Activated naive CD8-positive, alpha-beta T cell treated with anti-CD3 and anti-CD28 coated beads, Interleukin-2, amount 50 U/mL, for 24 hours (primary cell): ENCODE measurements at regions not wholly inside any gene's neighbourhood (a gene's known extent, or its start where the extent isn't known, plus 50 kb on each side); places are given as distances from the start of the nearest gene placed in this dataset.
"Not testable (repeated sequence)": the region's sequence is repeated elsewhere in the genome, so short reads cannot be mapped to it uniquely, and the experiment has no call there.

Experiments
- ATAC-seq: fragments of 150-1000 bp; cut with Tn5 transposase; one replicate; pipeline ENCODE4 v1.10.0; 2021
- DNase-seq: peaks from one replicate; pipeline ENCODE4 v3.0.0; 2021
- H3K27ac Mint-ChIP-seq: one replicate; pipeline ENCODE4 v1.8.0; 2021; ENCODE audit warnings: mild to moderate bottlenecking, mixed read lengths
- H3K27me3 Mint-ChIP-seq: one replicate; pipeline ENCODE4 v1.8.0; 2021; ENCODE audit warnings: mixed read lengths
- H3K36me3 Mint-ChIP-seq: one replicate; pipeline ENCODE4 v1.8.0; 2021; ENCODE audit warnings: low read depth, mixed read lengths
- H3K4me1 Mint-ChIP-seq: one replicate; pipeline ENCODE4 v1.8.0; 2021; ENCODE audit warnings: mixed read lengths
- H3K4me3 Mint-ChIP-seq: one replicate; pipeline ENCODE4 v1.8.0; 2021; ENCODE audit warnings: mild to moderate bottlenecking, moderate library complexity, mixed read lengths
- H3K9me3 Mint-ChIP-seq: one replicate; pipeline ENCODE4 v1.8.0; 2021; ENCODE audit warnings: mixed read lengths

DNA sequence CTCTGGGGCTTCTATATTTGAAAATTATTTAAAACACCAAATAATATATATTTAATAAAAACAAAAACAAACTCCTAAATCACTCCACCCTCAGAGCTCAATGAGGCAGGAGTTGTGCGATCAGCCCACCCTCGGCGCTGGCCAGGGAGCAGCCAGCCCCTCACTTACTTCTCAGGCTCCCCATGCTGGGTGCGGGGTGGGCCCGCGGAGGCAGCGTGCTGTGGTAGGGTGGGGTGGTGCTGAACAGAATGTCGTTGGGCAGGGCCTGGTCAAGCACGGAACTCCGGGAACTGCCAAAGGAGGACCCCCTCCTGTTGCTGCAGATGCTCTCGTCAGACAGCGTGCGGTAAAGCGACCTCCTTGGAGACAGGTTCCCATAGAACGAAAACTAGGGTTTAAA lies 204.5 kb downstream of the SIPA1L2 start:
- H3K27ac Mint-ChIP-seq = no peak overlapping the region
- ATAC-seq = no peak
- no peaks in the 10 kb centered on the region for H3K9me3 Mint-ChIP-seq
- H3K36me3 Mint-ChIP-seq = peaks cover 1% of the 10 kb centered on the region
- H3K4me3 Mint-ChIP-seq = no peak overlapping the region
- peaks cover 2% of the 10 kb centered on the region for H3K4me1 Mint-ChIP-seq
- DNase-seq = no peak
- H3K27me3 Mint-ChIP-seq = no peaks in the 10 kb centered on the region

DNA sequence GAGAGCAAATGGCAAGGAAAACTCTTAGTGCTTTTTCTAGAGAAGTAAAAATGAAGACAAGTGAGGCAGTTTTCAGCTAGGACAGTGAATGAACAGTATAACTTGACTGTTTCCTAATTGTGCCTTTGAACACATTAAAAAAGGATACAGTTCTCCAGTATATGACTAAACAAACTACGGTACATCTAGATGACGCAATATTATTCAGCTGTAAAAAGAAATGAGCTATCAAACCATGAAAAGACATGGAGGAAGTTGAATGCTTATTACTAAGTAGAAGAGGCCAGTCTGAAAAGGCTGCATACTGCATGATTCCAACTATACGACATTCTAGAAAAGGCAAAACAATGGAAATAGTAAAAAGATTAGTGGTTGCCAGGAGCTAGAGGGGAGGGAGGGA lies 206.3 kb downstream of the SIPA1L2 start:
- no peak overlapping the region for H3K27ac Mint-ChIP-seq
- ATAC-seq (no peak), DNase-seq (no peak)
- peaks cover 2% of the 10 kb centered on the region for H3K4me1 Mint-ChIP-seq
- no peaks in the 10 kb centered on the region for H3K27me3 Mint-ChIP-seq
- H3K4me3 Mint-ChIP-seq = no peak overlapping the region
- H3K9me3 Mint-ChIP-seq = no peaks in the 10 kb centered on the region
- H3K36me3 Mint-ChIP-seq = peaks cover 3% of the 10 kb centered on the region

DNA sequence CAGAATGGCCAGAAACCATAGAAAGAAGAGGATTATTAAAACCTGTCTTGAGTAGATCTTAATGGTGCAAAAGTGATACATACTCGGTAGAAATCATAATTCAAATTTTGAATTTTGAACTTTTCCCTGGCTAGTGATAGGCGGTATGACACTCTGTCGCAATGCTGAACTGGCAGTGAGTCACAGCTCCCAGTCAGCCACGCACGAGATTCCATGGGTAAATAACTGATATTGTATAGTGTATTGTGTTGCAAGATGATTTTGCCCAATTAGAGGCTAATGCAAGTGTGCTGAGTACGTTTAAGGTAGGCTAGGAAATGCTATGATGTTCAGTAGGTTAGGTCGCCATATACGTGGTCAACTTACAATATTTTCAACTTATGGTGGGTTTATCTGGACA lies 207.0 kb downstream of the SIPA1L2 start:
- no peaks in the 10 kb centered on the region for H3K27me3 Mint-ChIP-seq
- ATAC-seq (no peak), DNase-seq (no peak)
- H3K4me3 Mint-ChIP-seq = no peak overlapping the region
- H3K36me3 Mint-ChIP-seq = peaks cover 3% of the 10 kb centered on the region
- H3K4me1 Mint-ChIP-seq = peaks cover 2% of the 10 kb centered on the region
- H3K27ac Mint-ChIP-seq = no peak overlapping the region
- no peaks in the 10 kb centered on the region for H3K9me3 Mint-ChIP-seq

DNA sequence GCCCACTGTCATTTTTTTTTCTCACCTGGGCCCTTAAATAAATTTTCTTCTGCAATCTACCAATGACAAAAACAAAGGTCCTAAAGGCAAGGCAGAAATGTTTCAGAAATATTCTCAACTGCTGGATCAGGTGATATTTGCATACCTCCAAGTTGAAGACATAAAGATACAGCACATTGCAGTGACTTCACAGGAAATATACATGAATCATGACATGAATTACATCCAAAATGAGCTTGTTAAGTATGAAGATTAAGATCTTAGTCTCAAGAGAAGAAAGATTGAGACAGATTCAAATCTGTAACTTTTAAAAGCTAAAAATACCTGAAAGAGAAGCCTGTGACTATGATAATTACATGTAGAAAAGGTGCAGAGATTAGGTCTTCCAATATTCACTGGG lies 207.8 kb downstream of the SIPA1L2 start:
- no peaks in the 10 kb centered on the region for H3K9me3 Mint-ChIP-seq
- no peak overlapping the region for H3K4me3 Mint-ChIP-seq
- DNase-seq (no peak), ATAC-seq (no peak)
- H3K27ac Mint-ChIP-seq = no peak overlapping the region
- H3K4me1 Mint-ChIP-seq = peaks cover 2% of the 10 kb centered on the region
- peaks cover 3% of the 10 kb centered on the region for H3K36me3 Mint-ChIP-seq
- H3K27me3 Mint-ChIP-seq = no peaks in the 10 kb centered on the region

DNA sequence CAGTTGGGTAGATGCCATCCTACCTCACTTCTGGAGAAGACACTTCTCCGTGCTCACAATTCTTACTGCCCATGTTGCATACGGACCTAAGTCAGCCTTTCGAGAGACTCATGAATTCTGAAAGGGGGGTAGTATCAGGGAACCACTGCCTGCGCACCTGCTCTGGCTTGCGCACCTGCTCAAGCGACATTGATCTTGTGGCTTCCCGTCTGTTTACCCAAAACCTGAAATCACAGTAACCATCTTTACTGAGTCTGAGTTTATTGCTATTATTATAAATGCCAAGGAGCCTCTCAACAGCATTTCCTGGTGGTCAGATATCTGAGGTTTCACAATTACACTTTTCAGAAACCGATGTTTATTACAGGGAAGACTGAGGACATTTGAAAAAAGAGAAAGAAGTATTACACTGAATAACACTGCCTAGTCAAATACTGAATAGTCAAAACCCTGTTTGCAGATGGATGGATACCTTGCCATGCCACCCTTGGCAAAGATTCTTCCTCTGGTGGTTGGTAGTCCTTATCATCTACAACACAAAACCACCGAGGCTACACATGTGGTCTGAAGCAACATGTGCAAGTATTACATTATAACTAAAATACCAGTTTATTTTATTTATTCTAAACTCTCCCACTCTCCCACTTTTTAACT lies 208.7 kb downstream of the SIPA1L2 start:
- H3K27ac Mint-ChIP-seq = no peak overlapping the region
- no peak overlapping the region for H3K4me3 Mint-ChIP-seq
- no peaks in the 10 kb centered on the region for H3K9me3 Mint-ChIP-seq
- peaks cover 2% of the 10 kb centered on the region for H3K4me1 Mint-ChIP-seq
- ATAC-seq = no peak
- no peaks in the 10 kb centered on the region for H3K27me3 Mint-ChIP-seq
- H3K36me3 Mint-ChIP-seq = peaks cover 3% of the 10 kb centered on the region
- no peak for DNase-seq

DNA sequence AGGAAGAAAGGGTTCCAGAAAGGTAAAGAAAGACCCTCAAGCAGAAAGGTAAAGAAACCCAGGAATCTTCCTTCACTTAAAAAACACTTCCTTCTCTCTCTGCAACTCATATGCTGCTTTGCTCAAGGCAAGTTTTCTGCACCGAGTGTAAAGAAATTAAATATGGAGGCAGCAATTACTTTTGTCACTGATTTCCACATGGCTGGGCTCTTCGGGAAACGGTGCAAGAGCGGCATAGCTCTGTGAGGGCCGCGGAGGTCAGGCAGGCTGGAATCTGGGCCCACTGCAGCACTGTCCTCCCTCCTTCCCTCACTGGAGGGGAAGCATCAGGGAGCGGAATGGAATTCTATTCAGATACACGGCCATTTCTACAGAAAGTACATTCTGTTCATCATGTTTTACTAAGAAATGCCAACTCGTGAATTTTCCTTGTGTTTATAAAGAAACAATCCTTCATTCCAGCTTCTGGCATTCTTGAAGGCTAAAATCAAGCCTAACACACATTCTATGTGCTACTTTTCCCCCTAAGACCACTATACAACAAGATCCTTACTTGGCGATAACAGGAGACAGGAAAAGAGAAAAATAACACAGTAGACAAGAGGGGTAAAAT lies 212.2 kb downstream of the SIPA1L2 start:
- no peak overlapping the region for H3K4me3 Mint-ChIP-seq
- H3K9me3 Mint-ChIP-seq = no peaks in the 10 kb centered on the region
- peaks cover 2% of the 10 kb centered on the region for H3K4me1 Mint-ChIP-seq
- ATAC-seq = no peak
- no peaks in the 10 kb centered on the region for H3K27me3 Mint-ChIP-seq
- no peak overlapping the region for H3K27ac Mint-ChIP-seq
- DNase-seq = no peak
- H3K36me3 Mint-ChIP-seq = peaks cover 4% of the 10 kb centered on the region

DNA sequence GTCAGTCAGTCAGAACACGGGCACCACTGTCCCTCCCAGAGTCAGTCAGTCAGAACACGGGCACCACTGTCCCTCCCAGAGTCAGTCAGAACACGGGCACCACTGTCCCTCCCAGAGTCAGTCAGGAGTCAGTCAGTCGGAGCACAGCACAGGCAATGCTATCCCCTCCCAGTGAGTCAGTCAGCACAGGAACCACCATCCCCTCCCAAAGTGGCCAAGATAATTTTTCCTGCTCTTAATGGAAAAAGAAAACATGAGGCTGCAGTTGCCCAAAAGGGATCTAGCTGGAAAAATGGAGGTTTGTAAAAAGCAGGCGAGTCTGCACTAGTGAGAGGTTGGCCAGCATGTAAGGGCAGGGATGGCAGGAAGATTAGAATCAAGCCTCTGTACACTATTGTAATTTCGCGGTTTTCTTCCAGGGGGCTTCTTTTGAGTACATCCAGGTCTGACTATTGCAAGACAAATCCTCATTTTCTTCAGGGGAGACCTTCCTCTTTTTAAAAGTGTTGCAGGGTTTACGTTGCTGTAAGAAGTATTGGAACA lies 213.8 kb downstream of the SIPA1L2 start:
- peaks cover 6% of the 10 kb centered on the region for H3K36me3 Mint-ChIP-seq
- H3K4me3 Mint-ChIP-seq = no peak overlapping the region
- ATAC-seq (no peak), DNase-seq (no peak)
- H3K27ac Mint-ChIP-seq = no peak overlapping the region
- H3K4me1 Mint-ChIP-seq = no peaks in the 10 kb centered on the region
- H3K9me3 Mint-ChIP-seq = no peaks in the 10 kb centered on the region
- H3K27me3 Mint-ChIP-seq = peaks cover 2% of the 10 kb centered on the region

DNA sequence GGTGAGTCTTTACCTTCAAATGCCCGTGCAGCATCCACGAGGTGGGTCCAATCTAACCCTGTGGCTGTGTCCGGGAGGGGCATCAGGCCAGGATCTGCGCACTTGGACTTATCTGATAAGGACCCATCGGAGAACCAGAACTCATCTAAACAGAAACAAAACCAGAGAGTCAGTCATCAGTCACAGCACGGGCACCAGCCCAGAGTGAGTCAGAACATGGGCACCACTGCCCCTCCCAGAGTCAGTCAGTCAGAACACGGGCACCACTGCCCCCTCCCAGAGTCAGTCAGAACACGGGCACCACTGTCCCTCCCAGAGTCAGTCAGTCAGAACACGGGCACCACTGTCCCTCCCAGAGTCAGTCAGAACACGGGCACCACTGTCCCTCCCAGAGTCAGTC lies 214.5 kb downstream of the SIPA1L2 start:
- H3K27ac Mint-ChIP-seq, H3K27me3 Mint-ChIP-seq, H3K36me3 Mint-ChIP-seq, H3K9me3 Mint-ChIP-seq, H3K4me1 Mint-ChIP-seq, DNase-seq, H3K4me3 Mint-ChIP-seq, ATAC-seq: not testable (repeated sequence)

DNA sequence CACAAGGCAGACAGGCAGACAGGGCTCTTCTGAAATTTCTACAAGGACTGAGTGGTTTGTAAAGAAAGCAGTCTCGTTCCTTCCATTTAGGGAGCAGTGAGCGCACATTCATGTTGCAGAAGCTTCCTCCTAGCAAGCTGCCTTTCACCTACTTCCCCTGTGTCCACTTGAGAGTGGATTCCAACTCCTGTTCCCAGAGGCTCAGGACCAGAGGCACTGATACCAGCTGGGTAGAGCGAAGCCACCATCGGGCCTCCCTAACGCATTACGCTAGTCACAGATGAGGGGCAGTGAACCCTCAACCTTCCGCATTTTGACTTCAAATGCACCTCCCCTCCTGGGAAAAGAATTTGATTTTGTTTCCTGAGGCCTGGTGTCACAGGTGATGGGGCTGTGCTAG lies 215.8 kb downstream of the SIPA1L2 start:
- no peaks in the 10 kb centered on the region for H3K4me1 Mint-ChIP-seq
- no peak for DNase-seq
- H3K36me3 Mint-ChIP-seq = peaks cover 8% of the 10 kb centered on the region
- ATAC-seq = no peak
- no peak overlapping the region for H3K27ac Mint-ChIP-seq
- peaks cover 2% of the 10 kb centered on the region for H3K27me3 Mint-ChIP-seq
- no peak overlapping the region for H3K4me3 Mint-ChIP-seq
- H3K9me3 Mint-ChIP-seq = no peaks in the 10 kb centered on the region

DNA sequence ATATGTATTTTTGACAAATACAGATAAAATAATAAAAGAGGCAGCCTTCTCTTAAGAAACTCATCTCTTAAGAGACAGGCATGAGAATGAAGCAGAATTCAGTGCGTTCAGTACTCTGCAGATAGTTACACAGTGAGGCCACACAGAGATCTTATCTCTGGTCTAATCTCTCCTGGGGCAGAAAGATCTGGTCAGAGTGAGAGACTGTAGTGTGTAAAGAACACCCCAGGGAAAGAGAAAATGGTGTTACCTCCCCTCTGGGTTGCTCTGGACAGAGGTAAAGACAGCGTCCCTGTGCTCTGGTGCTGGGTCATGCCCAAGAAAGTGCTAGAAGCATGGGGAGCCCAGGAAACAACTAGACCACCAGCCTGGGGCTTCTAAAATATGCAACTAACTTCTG lies 216.3 kb downstream of the SIPA1L2 start:
- Mint-ChIP-seq H3K9me3 (no peaks in the 10 kb centered on the region), H3K27ac (no peak overlapping the region), H3K4me3 (no peak overlapping the region), H3K27me3 (peaks cover 2% of the 10 kb centered on the region), H3K4me1 (no peaks in the 10 kb centered on the region), H3K36me3 (peaks cover 6% of the 10 kb centered on the region)
- ATAC-seq (no peak), DNase-seq (no peak)

DNA sequence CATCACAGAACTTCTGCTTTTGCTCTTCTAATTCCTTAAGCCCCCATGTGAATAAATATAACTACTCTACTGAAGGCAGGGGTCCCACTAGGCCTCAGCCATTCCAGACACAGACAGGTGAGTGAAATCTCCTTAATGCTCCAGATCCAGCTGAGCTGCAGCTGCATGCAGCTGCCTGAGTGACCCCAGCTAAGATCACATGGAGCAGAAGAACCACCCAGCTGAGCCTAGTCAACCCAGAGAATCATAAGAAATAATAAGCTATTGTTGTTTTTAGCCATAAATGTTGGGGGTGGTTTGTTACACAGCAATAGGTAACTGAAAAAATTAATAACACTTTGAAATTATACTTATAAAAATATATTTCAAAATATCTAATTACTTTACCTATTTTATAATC lies 220.3 kb downstream of the SIPA1L2 start:
- Mint-ChIP-seq H3K4me1 (no peaks in the 10 kb centered on the region), H3K9me3 (no peaks in the 10 kb centered on the region), H3K27me3 (peaks cover 2% of the 10 kb centered on the region), H3K27ac (no peak overlapping the region), H3K4me3 (no peak overlapping the region), H3K36me3 (peaks cover 6% of the 10 kb centered on the region)
- DNase-seq = no peak
- no peak for ATAC-seq

DNA sequence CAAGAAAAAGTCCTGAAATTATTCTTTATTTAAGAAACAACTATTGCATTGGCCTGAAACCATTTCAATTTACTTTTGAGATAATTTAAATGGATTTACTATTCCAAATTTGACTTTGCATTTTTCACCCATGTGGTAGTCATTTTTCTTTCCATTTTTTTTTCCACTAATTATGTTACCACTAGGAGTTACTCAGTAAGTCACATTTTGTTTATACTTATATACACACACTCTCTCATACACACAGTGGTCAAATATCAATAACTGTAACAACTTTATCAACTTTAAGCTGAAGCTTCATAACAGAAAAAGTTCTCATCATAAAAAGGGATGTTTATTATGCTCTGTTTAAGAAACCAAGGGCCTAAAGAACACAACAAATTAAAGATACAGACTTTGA lies 222.8 kb downstream of the SIPA1L2 start:
- H3K27ac Mint-ChIP-seq = no peak overlapping the region

DNA sequence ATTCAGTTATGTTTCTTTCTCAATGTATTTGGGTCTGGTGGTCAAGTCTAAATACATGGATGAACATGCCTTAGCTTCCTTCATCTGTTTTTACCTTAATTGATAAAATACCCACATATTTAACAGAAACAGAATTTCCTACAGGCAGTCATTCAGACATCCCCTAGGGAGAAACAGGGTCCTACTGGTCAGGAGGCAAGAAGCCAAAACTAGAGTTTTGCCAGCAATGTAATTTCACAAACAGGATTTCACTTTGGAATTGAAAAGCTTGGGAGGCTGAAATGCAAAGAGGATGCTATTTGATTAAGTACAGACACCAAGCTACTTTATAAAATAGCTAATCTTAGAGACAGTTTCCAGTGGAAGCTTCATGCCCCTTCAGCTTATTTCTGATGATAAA lies 224.2 kb downstream of the SIPA1L2 start:
- ATAC-seq (no peak), DNase-seq (no peak)
- peaks cover 5% of the 10 kb centered on the region for H3K36me3 Mint-ChIP-seq
- H3K27me3 Mint-ChIP-seq = no peaks in the 10 kb centered on the region
- no peak overlapping the region for H3K4me3 Mint-ChIP-seq
- H3K9me3 Mint-ChIP-seq = no peaks in the 10 kb centered on the region
- no peaks in the 10 kb centered on the region for H3K4me1 Mint-ChIP-seq
- H3K27ac Mint-ChIP-seq = no peak overlapping the region

More for the DNA sequence above, 222.8 kb downstream of the SIPA1L2 start:
- H3K36me3 Mint-ChIP-seq = peaks cover 5% of the 10 kb centered on the region
- H3K4me1 Mint-ChIP-seq = no peaks in the 10 kb centered on the region
- H3K9me3 Mint-ChIP-seq = no peaks in the 10 kb centered on the region
- DNase-seq (no peak), ATAC-seq (no peak)
- H3K4me3 Mint-ChIP-seq = no peak overlapping the region
- no peaks in the 10 kb centered on the region for H3K27me3 Mint-ChIP-seq

DNA sequence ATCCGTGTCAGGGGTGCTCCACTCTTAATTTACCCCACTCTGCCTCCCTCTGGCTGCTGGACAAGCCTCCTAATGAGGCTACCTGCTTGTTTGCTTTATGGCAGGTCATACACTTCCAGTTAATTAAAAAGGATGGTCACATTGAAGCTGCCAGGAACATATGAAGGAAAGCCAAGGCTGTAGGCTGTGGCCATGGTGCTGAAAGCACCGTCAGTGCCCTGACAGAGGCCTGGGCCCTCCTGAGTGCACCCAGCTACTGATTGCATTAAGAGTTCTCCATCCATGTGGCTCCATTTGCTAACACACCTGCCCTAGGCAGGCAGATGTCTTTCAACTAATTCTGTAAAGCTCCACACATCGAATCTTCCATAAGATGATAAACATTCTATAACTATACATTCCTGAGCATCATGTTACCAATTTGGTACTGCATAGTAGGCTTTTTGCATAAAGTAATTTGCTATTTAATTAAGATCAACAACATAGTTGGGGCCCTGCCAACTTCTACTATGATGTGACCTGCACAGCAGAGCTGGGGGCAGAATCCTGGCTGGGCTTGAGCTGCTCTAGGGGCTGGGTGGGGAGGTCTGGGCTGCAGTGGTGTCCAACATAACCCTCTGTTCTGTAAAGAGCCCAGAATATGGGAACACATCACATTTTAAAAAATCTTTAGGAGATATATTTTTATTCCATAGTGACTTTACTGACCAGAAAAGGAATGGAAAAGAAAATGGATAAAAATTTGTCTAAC lies 224.8 kb downstream of the SIPA1L2 start:
- H3K27me3 Mint-ChIP-seq = no peaks in the 10 kb centered on the region
- no peak overlapping the region for H3K4me3 Mint-ChIP-seq
- DNase-seq (no peak), ATAC-seq (no peak)
- no peaks in the 10 kb centered on the region for H3K4me1 Mint-ChIP-seq
- H3K27ac Mint-ChIP-seq = no peak overlapping the region
- H3K9me3 Mint-ChIP-seq = no peaks in the 10 kb centered on the region
- peaks cover 7% of the 10 kb centered on the region for H3K36me3 Mint-ChIP-seq

DNA sequence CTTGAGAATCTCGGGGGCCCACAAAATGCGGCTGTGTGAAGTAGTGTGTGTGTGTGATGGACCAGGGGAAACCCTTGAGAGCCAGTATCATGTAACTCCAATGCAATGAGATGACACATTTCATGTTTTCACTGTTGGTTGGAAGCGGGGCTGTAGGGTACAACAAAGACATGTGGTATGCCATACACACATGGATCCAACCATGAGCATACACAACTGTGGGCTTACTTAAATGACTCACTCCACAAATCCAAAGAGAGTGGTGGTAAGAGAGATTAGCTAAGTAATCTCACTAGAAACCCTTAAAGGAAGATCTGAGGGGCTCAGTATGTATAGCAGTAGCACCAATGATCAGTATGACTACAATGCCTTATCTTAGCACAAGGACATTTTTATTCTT lies 225.7 kb downstream of the SIPA1L2 start:
- no peak for DNase-seq
- Mint-ChIP-seq H3K27me3 (no peaks in the 10 kb centered on the region), H3K4me1 (no peaks in the 10 kb centered on the region), H3K9me3 (no peaks in the 10 kb centered on the region), H3K27ac (no peak overlapping the region), H3K36me3 (peaks cover 6% of the 10 kb centered on the region), H3K4me3 (no peak overlapping the region)
- no peak for ATAC-seq
